ENCODE measurements at regions not wholly inside any gene's neighbourhood (a gene's known extent, or its start where the extent isn't known, plus 50 kb on each side); places are given as distances from the start of the nearest gene placed in this dataset.

GRCh38 chr3:104990758-104991157 lies 376.0 kb upstream of the ALCAM start:
- in situ Hi-C loops (cut with HindIII; ENCODE audit: low sequenced_read_pairs), result loop anchor here (5.0 kb wide), 1 partner anchor 38 kb away; no protein-coding TSS in a partner anchor

GRCh38 chr3:104992676-104993075 lies 374.0 kb upstream of the ALCAM start:
- in situ Hi-C loops (cut with HindIII; ENCODE audit: low sequenced_read_pairs), result loop anchor here (5.0 kb wide), 1 partner anchor 40 kb away; no protein-coding TSS in a partner anchor

- in situ Hi-C loops (cut with HindIII; ENCODE audit: low sequenced_read_pairs), result no loop called here
These were observed 360.5 kb upstream of the ALCAM start for GRCh38 chr3:105006164-105006563.

- in situ Hi-C loops (cut with HindIII; ENCODE audit: low sequenced_read_pairs), result no loop called here
These were observed 353.1 kb upstream of the ALCAM start for GRCh38 chr3:105013657-105014056.

GRCh38 chr3:105014631-105015030 lies 352.1 kb upstream of the ALCAM start:
- in situ Hi-C loops (cut with HindIII; ENCODE audit: low sequenced_read_pairs), result no loop called here

- in situ Hi-C loops (cut with HindIII; ENCODE audit: low sequenced_read_pairs), result no loop called here
These were observed 343.9 kb upstream of the ALCAM start for GRCh38 chr3:105022813-105023212.

- in situ Hi-C loops (cut with HindIII; ENCODE audit: low sequenced_read_pairs), result no loop called here
These were observed 336.5 kb upstream of the ALCAM start for GRCh38 chr3:105030211-105030610.

- in situ Hi-C loops (cut with HindIII; ENCODE audit: low sequenced_read_pairs), result no loop called here
These were observed 334.2 kb upstream of the ALCAM start for GRCh38 chr3:105032541-105032940.

- in situ Hi-C loops (cut with HindIII; ENCODE audit: low sequenced_read_pairs), result no loop called here
These were observed 333.6 kb upstream of the ALCAM start for GRCh38 chr3:105033081-105033480.

GRCh38 chr3:105039004-105039403 lies 327.7 kb upstream of the ALCAM start:
- in situ Hi-C loops (cut with HindIII; ENCODE audit: low sequenced_read_pairs), result no loop called here

- in situ Hi-C loops (cut with HindIII; ENCODE audit: low sequenced_read_pairs), result no loop called here
These were observed 326.6 kb upstream of the ALCAM start for GRCh38 chr3:105040026-105040622.

- in situ Hi-C loops (cut with HindIII; ENCODE audit: low sequenced_read_pairs), result no loop called here
These were observed 324.1 kb upstream of the ALCAM start for GRCh38 chr3:105042586-105042985.

GRCh38 chr3:105051111-105051510 lies 315.6 kb upstream of the ALCAM start:
- in situ Hi-C loops (cut with HindIII; ENCODE audit: low sequenced_read_pairs), result no loop called here

GRCh38 chr3:105051972-105052371 lies 314.7 kb upstream of the ALCAM start:
- in situ Hi-C loops (cut with HindIII; ENCODE audit: low sequenced_read_pairs), result no loop called here

GRCh38 chr3:105062853-105063252 lies 303.9 kb upstream of the ALCAM start:
- in situ Hi-C loops (cut with HindIII; ENCODE audit: low sequenced_read_pairs), result no loop called here

GRCh38 chr3:105065895-105066839 lies 300.5 kb upstream of the ALCAM start:
- in situ Hi-C loops (cut with HindIII; ENCODE audit: low sequenced_read_pairs), result no loop called here

- in situ Hi-C loops (cut with HindIII; ENCODE audit: low sequenced_read_pairs), result no loop called here
These were observed 299.3 kb upstream of the ALCAM start for GRCh38 chr3:105067361-105067760.

GRCh38 chr3:105077060-105077822 lies 289.5 kb upstream of the ALCAM start:
- in situ Hi-C loops (cut with HindIII; ENCODE audit: low sequenced_read_pairs), result no loop called here

GRCh38 chr3:105083945-105084344 lies 282.8 kb upstream of the ALCAM start:
- in situ Hi-C loops (cut with HindIII; ENCODE audit: low sequenced_read_pairs), result no loop called here

GRCh38 chr3:105085506-105085905 lies 281.2 kb upstream of the ALCAM start:
- in situ Hi-C loops (cut with HindIII; ENCODE audit: low sequenced_read_pairs), result no loop called here

Data from endothelial cell of hepatic sinusoid (primary cell).